ENCODE measurements at regions not wholly inside any gene's neighbourhood (a gene's known extent, or its start where the extent isn't known, plus 50 kb on each side); places are given as distances from the start of the nearest gene placed in this dataset.

DNA sequence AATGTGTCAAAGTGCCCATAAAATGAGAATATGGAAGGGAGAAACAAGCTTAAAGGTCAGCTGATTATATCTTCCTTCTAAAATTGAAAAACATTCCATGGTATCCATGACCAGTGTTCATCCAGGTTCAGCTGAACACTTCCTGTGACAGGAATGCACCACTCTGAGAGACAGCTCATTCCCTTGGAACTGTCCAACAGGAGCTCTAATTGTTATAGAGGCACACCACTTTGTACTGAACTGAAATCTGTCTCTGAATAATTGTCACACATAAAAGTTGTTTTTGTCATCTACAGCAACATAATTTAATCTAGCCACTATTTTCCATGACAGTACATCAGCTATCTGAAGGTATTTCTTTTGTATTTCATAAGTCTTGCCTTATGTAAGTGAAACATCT lies 195.9 kb upstream of the ZNF804A start:
- TF ChIP-seq, protein P1, sequence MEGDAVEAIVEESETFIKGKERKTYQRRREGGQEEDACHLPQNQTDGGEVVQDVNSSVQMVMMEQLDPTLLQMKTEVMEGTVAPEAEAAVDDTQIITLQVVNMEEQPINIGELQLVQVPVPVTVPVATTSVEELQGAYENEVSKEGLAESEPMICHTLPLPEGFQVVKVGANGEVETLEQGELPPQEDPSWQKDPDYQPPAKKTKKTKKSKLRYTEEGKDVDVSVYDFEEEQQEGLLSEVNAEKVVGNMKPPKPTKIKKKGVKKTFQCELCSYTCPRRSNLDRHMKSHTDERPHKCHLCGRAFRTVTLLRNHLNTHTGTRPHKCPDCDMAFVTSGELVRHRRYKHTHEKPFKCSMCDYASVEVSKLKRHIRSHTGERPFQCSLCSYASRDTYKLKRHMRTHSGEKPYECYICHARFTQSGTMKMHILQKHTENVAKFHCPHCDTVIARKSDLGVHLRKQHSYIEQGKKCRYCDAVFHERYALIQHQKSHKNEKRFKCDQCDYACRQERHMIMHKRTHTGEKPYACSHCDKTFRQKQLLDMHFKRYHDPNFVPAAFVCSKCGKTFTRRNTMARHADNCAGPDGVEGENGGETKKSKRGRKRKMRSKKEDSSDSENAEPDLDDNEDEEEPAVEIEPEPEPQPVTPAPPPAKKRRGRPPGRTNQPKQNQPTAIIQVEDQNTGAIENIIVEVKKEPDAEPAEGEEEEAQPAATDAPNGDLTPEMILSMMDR (conservative IDR thresholded peaks at IDR 0.05 in 1 of 2, IDR thresholded peaks at IDR 0.05 in 1 of 2; ENCODE audit: extremely low read depth in 1 of 2, insufficient read depth in 1 of 2, low read depth in 1 of 2, low read length in 2 of 2) = no peak
- TF ChIP-seq EZH2 (IDR thresholded peaks at IDR 0.05; ENCODE audit: borderline replicate concordance, low read length) = no peak

Measured in mammary epithelial cell (primary cell).